Lower leg skin (tissue), 4 donors: ENCODE measurements at regions not wholly inside any gene's neighbourhood (a gene's known extent, or its start where the extent isn't known, plus 50 kb on each side); places are given as distances from the start of the nearest gene placed in this dataset.

Experiments used
- DNase-seq, 2 donors: peaks; one replicate each; pipeline ENCODE4 v3.0.0-alpha.2; 2019; ENCODE audit warnings: low spot score in 2 of 2
- H3K4me3 ChIP-seq: fragments of 200-600 bp; sonication (generic); 2 replicates; pipeline ENCODE4 v1.5.1; 2017; ENCODE audit warnings: mild to moderate bottlenecking, low read depth; ENCODE audit not compliant: poor library complexity, severe bottlenecking
- POLR2A ChIP-seq, 2 donors: fragments of 450-650 bp; IDR thresholded peaks; one replicate each; pipeline ENCODE4 v1.6.1; 2016 to 2017; ENCODE audit warnings: antibody characterized with exemption in 2 of 2, mild to moderate bottlenecking in 1 of 2, moderate library complexity in 1 of 2
- WGBS, 2 donors: methylation state at CpG; one replicate each; pipeline ENCODE4 v1.1.5; 2018; 5-methylcytosine and 5-hydroxymethylcytosine counted together
- intact Hi-C: fragments of 100-400 bp; cut with DNase I; formaldehyde crosslinking; loops from one replicate; pipeline ENCODE4 v1.15.0; 2023; ENCODE audit warnings: low total_unique reads
- TF ChIP-seq, protein P1 (sequence below), 3 donors: fragments of 450-650 bp; IDR thresholded peaks; one replicate each; pipeline ENCODE4 v1.5.1; 2016; ENCODE audit warnings: antibody characterized with exemption in 3 of 3, mild to moderate bottlenecking in 3 of 3, moderate library complexity in 2 of 3

DNA sequence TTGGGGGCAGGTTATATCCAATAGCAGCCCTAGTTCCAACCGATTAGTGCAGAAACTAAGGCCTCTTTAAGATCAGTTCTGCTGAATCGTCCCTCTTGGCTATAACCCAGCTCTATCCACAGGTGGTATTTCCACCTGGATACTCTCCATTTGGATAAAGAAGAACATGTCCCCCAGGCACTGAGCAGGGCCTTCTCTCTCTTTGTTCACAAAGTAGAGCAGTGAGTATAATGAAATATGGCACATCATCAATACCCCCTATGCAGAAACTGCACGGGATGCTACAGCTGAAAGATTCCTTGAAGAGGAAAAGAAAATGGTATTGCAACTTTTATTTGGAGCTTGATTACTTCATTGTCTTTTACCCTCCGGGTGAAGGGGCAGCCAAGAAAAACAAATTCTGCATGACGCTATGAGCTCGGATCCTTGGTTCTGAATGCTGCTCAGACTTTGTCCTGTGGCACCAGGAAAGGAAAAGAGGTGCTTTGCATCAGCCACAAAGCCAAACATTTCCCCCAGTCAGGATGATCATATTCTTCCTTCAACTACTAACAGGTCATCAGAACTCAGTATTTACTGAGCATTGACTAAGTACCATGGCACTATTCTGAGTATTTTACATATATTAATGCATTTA, 399.7 kb downstream of the NPIPA8 start:
- H3K4me3 ChIP-seq, result no peak overlapping the region
- WGBS, 2 donors, result 44 to 68% methylated on average over 6 of the region's 6 CpGs
- intact Hi-C loops, result no loop called here
- TF ChIP-seq, protein P1, sequence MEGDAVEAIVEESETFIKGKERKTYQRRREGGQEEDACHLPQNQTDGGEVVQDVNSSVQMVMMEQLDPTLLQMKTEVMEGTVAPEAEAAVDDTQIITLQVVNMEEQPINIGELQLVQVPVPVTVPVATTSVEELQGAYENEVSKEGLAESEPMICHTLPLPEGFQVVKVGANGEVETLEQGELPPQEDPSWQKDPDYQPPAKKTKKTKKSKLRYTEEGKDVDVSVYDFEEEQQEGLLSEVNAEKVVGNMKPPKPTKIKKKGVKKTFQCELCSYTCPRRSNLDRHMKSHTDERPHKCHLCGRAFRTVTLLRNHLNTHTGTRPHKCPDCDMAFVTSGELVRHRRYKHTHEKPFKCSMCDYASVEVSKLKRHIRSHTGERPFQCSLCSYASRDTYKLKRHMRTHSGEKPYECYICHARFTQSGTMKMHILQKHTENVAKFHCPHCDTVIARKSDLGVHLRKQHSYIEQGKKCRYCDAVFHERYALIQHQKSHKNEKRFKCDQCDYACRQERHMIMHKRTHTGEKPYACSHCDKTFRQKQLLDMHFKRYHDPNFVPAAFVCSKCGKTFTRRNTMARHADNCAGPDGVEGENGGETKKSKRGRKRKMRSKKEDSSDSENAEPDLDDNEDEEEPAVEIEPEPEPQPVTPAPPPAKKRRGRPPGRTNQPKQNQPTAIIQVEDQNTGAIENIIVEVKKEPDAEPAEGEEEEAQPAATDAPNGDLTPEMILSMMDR (IDR thresholded peaks at IDR 0.05), result no peak
- no peak for TF ChIP-seq POLR2A (IDR thresholded peaks at IDR 0.05)
- DNase-seq, result no peak

DNA sequence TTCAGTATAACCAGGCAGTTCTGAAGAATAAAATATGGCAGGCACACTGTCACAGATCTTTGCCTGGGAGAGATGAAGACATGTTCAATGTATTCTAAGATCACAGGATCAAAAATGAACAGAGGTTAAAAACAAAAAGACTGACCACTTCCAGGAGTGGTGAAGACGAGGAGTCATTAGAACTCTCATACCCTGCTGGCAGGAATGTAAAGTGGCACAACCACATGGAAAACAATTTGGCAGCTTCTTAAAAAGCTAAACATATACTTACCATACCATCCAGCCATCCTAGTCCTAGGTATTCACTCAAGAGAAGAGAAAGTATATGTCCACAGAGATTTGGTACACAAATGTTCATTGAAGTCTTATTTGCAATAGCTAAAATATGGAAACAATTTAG, 406.3 kb downstream of the NPIPA8 start:
- no peak overlapping the region for H3K4me3 ChIP-seq
- WGBS, 2 donors, result 59 to 66% methylated on average over 1 of the region's 1 CpG
- intact Hi-C loops, result no loop called here
- DNase-seq, result no peak
- TF ChIP-seq, protein P1 (IDR thresholded peaks at IDR 0.05), result no peak
- TF ChIP-seq POLR2A (IDR thresholded peaks at IDR 0.05), result no peak

DNA sequence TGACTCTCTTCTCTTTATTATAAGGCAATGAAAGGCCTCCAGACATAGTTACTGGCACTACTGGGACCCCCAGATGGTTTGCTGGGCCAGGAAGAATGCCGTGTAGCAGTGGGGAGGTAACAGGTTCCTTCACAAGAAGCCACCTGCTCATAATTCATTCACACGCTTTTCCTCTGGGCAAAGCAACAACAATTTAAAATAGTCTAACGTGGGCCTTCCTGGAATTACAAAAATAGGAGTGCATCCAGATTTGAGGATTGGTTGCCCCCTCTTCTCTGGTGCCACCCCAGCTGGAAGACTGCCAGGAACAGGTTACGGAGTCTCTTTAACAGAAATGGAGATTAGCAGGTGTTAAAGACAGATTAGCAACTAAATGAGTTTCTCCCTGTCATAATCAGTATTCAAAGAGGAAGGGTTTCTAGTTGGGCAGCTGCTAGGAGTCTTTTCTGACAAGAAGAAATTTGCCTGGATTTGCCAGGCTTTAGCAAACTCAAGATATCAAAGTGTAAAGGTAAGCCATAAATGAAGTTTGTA, 409.6 kb downstream of the NPIPA8 start:
- no peak for TF ChIP-seq POLR2A (IDR thresholded peaks at IDR 0.05)
- TF ChIP-seq, protein P1 (IDR thresholded peaks at IDR 0.05), result no peak
- WGBS, 2 donors, result 45 to 56% methylated on average over 4 of the region's 4 CpGs
- no peak overlapping the region for H3K4me3 ChIP-seq
- no peak for DNase-seq
- intact Hi-C loops, result no loop called here

DNA sequence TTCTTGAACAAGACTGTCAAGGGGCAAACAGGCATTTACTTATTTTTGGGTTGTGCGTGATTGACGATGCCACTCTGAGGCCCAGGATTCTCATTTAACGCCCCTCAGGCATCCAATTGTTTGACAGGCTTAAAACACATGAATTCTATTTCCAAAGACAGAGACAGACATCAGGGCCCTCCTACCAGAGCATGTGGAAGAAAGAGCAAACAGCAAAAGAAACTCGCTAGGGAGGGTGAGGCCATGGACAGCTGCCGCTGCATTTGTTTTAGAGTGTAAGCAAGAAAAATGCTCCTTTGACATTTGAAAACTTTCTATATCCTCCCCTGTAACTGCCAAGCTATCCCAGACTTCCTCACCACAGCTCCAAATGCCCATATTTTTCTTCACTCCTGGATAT, 410.1 kb downstream of the NPIPA8 start:
- DNase-seq, result no peak
- WGBS, 2 donors, result 51 to 62% methylated on average over 5 of the region's 5 CpGs
- TF ChIP-seq, protein P1 (IDR thresholded peaks at IDR 0.05), result no peak
- TF ChIP-seq POLR2A (IDR thresholded peaks at IDR 0.05), result no peak
- no peak overlapping the region for H3K4me3 ChIP-seq
- intact Hi-C loops, result no loop called here

DNA sequence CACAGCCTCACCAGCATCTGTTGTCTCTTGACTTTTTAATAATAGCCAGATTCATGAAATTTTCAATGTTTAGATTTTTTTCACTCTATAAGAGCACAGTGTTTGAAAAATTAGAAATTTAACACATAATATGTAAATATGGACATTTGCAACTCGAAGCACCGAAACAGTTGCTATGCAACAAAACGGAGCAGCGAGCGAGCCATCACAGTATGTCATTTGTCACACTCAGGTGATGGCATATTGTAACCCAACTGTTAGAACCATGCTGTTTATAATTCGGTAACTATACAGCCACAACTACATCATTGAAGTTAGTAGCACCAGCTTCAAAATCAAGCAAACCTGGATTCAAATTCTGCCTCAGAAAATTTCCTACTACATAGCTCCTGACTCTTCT, 410.8 kb downstream of the NPIPA8 start:
- intact Hi-C loops, result no loop called here
- no peak for DNase-seq
- TF ChIP-seq, protein P1 (IDR thresholded peaks at IDR 0.05), result no peak
- no peak for TF ChIP-seq POLR2A (IDR thresholded peaks at IDR 0.05)
- no peak overlapping the region for H3K4me3 ChIP-seq
- 90 to 93% methylated on average over 6 of the region's 6 CpGs for WGBS, 2 donors
